Glutamatergic neuron (in vitro differentiated cells): ENCODE measurements at regions not wholly inside any gene's neighbourhood (a gene's known extent, or its start where the extent isn't known, plus 50 kb on each side); places are given as distances from the start of the nearest gene placed in this dataset.

Experiments
- DNase-seq: peaks from one replicate; pipeline ENCODE4 v3.0.0; 2022
- H3K27ac Mint-ChIP-seq: one replicate; pipeline ENCODE4 v1.8.0; 2020; ENCODE audit warnings: mild to moderate bottlenecking, mixed read lengths, inconsistent platforms; ENCODE audit not compliant: unreplicated experiment
- H3K27me3 Mint-ChIP-seq: one replicate; pipeline ENCODE4 v1.8.0; 2020; ENCODE audit warnings: mild to moderate bottlenecking, moderate library complexity, mixed read lengths, inconsistent platforms; ENCODE audit not compliant: unreplicated experiment
- H3K36me3 Mint-ChIP-seq: one replicate; pipeline ENCODE4 v1.8.0; 2020; ENCODE audit warnings: mild to moderate bottlenecking, mixed read lengths, inconsistent platforms; ENCODE audit not compliant: unreplicated experiment
- H3K4me1 Mint-ChIP-seq: one replicate; pipeline ENCODE4 v1.8.0; 2020; ENCODE audit warnings: mild to moderate bottlenecking, low read depth, mixed read lengths, inconsistent platforms; ENCODE audit not compliant: unreplicated experiment
- H3K4me3 Mint-ChIP-seq: one replicate; pipeline ENCODE4 v1.8.0; 2020; ENCODE audit warnings: mild to moderate bottlenecking, mixed read lengths, inconsistent platforms; ENCODE audit not compliant: unreplicated experiment
- H3K9me3 Mint-ChIP-seq: one replicate; pipeline ENCODE4 v1.8.0; 2020; ENCODE audit warnings: mild to moderate bottlenecking, moderate library complexity, mixed read lengths, inconsistent platforms; ENCODE audit not compliant: unreplicated experiment
- TF ChIP-seq, protein P1 (sequence below): fragments of 200-600 bp; sonication (generic); IDR thresholded peaks from one replicate; pipeline ENCODE4 v1.5.0; 2021; ENCODE audit not compliant: partially characterized antibody, unreplicated experiment

DNA sequence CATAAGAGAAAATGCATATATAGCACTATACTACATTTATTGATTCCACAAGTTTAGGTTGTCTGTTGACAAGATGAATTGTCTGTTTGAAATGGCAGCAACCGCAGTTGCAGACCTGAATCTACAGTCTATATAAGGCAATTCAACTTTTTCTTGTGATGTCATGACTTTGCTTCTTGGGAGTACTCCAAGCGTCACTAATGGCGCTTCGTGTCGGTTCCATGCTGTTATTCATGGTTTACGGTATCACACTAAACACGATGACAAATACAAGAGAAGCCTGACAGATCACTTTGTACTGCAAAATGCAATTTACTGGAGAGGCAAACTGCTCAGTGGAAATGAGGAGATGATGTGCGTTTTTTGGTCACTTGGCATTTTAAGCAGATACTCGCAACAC lies 280.3 kb upstream of the TCF21 start:
- no peaks in the 10 kb centered on the region for H3K36me3 Mint-ChIP-seq
- peaks cover 13% of the 10 kb centered on the region for H3K4me1 Mint-ChIP-seq
- no peak overlapping the region for H3K4me3 Mint-ChIP-seq
- no peaks in the 10 kb centered on the region for H3K27me3 Mint-ChIP-seq
- no peak for DNase-seq
- TF ChIP-seq, protein P1, sequence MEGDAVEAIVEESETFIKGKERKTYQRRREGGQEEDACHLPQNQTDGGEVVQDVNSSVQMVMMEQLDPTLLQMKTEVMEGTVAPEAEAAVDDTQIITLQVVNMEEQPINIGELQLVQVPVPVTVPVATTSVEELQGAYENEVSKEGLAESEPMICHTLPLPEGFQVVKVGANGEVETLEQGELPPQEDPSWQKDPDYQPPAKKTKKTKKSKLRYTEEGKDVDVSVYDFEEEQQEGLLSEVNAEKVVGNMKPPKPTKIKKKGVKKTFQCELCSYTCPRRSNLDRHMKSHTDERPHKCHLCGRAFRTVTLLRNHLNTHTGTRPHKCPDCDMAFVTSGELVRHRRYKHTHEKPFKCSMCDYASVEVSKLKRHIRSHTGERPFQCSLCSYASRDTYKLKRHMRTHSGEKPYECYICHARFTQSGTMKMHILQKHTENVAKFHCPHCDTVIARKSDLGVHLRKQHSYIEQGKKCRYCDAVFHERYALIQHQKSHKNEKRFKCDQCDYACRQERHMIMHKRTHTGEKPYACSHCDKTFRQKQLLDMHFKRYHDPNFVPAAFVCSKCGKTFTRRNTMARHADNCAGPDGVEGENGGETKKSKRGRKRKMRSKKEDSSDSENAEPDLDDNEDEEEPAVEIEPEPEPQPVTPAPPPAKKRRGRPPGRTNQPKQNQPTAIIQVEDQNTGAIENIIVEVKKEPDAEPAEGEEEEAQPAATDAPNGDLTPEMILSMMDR = no peak
- no peaks in the 10 kb centered on the region for H3K9me3 Mint-ChIP-seq
- no peak overlapping the region for H3K27ac Mint-ChIP-seq

GRCh38 chr6:133609415-133610226 lies 279.3 kb upstream of the TCF21 start:
- no peak overlapping the region for H3K4me3 Mint-ChIP-seq
- TF ChIP-seq, protein P1 = no peak
- peaks cover 15% of the 10 kb centered on the region for H3K4me1 Mint-ChIP-seq
- no peaks in the 10 kb centered on the region for H3K27me3 Mint-ChIP-seq
- H3K27ac Mint-ChIP-seq = no peak overlapping the region
- no peaks in the 10 kb centered on the region for H3K36me3 Mint-ChIP-seq
- DNase-seq = no peak
- peaks cover 2% of the 10 kb centered on the region for H3K9me3 Mint-ChIP-seq

- TF ChIP-seq, protein P1 = no peak
- Mint-ChIP-seq H3K36me3 (no peaks in the 10 kb centered on the region), H3K9me3 (peaks cover 2% of the 10 kb centered on the region), H3K27me3 (no peaks in the 10 kb centered on the region), H3K4me1 (peaks cover 15% of the 10 kb centered on the region), H3K4me3 (no peak overlapping the region), H3K27ac (no peak overlapping the region)
- no peak for DNase-seq
These were observed 278.6 kb upstream of the TCF21 start for GRCh38 chr6:133610227-133610840.

DNA sequence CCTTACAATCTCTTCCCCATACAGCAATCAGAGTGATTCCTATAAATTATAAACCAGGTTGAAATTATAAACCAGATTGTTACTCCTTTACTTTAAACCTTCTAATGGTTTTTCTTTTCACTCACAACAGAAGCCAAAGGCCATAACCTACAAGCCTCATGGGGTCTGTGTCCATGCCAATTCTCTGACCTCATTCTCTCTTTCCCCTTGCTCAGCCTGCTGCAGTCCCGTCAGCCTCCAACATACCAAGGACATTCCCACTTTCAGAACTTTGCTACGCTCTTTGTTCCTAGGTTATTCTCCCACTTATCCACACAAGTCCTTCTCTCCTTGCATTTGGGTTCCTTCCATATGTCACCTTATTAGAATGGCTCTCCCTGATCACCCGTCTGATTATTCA lies 277.9 kb upstream of the TCF21 start:
- H3K4me3 Mint-ChIP-seq = no peak overlapping the region
- peaks cover 4% of the 10 kb centered on the region for H3K36me3 Mint-ChIP-seq
- no peaks in the 10 kb centered on the region for H3K27me3 Mint-ChIP-seq
- H3K9me3 Mint-ChIP-seq = peaks cover 2% of the 10 kb centered on the region
- TF ChIP-seq, protein P1 = no peak
- H3K27ac Mint-ChIP-seq = no peak overlapping the region
- no peak for DNase-seq
- peaks cover 10% of the 10 kb centered on the region for H3K4me1 Mint-ChIP-seq

DNA sequence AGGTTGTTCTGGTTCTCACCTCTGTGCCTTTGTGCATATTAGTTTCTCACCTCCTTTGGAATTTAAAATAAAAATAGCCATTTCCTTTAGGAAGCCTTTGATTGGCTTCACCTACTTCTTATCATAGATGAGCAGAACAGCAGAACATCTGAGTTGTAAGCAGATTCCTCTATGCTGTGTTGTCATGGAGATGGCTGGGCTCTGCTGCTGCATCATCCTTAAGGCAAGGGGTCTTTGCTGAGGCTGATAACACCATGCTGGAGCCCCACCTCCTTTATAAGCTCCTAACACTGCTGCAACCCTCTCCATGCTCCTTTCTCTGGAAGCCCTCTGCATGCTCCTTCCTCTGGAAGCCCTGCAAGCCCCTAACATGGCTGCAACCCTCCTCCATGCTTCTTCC lies 276.5 kb upstream of the TCF21 start:
- peaks cover 5% of the 10 kb centered on the region for H3K4me1 Mint-ChIP-seq
- DNase-seq = no peak

More for the DNA sequence above, 276.5 kb upstream of the TCF21 start:
- Mint-ChIP-seq H3K27ac (no peak overlapping the region), H3K4me3 (no peak overlapping the region), H3K27me3 (no peaks in the 10 kb centered on the region), H3K36me3 (peaks cover 10% of the 10 kb centered on the region), H3K9me3 (peaks cover 2% of the 10 kb centered on the region)
- TF ChIP-seq, protein P1 = no peak
